Activated naive CD4-positive, alpha-beta T cell treated with anti-CD3 and anti-CD28 coated beads for 36 hours (primary cell): ENCODE measurements at regions not wholly inside any gene's neighbourhood (a gene's known extent, or its start where the extent isn't known, plus 50 kb on each side); places are given as distances from the start of the nearest gene placed in this dataset.

Experiments
- CTCF ChIA-PET: fragments of 350-600 bp; sonication (Branson Sonifier 250); formaldehyde crosslinking; loops from one replicate; lab custom pipeline; 2021; ENCODE audit warnings: antibody characterized with exemption; lab: Charles Lee
- DNase-seq: peaks from one replicate; pipeline ENCODE4 v3.0.0-alpha.2; 2020
- H3K27ac Mint-ChIP-seq: one replicate; pipeline ENCODE4 v1.8.0; 2021; ENCODE audit warnings: mild to moderate bottlenecking, mixed read lengths
- H3K27me3 Mint-ChIP-seq: one replicate; pipeline ENCODE4 v1.8.0; 2021; ENCODE audit warnings: low read depth, mixed read lengths
- H3K36me3 Mint-ChIP-seq: one replicate; pipeline ENCODE4 v1.8.0; 2021; ENCODE audit warnings: low read depth, mixed read lengths
- H3K4me1 Mint-ChIP-seq: one replicate; pipeline ENCODE4 v1.8.0; 2021; ENCODE audit warnings: low read depth, mixed read lengths
- H3K4me3 Mint-ChIP-seq: one replicate; pipeline ENCODE4 v1.8.0; 2021; ENCODE audit warnings: mild to moderate bottlenecking, moderate library complexity, mixed read lengths
- H3K9me3 Mint-ChIP-seq: one replicate; pipeline ENCODE4 v1.8.0; 2021; ENCODE audit warnings: mixed read lengths
- intact Hi-C: fragments of 100-400 bp; cut with micrococcal nuclease; formaldehyde crosslinking; loops from one replicate; pipeline ENCODE4 v1.15.1; 2023

DNA sequence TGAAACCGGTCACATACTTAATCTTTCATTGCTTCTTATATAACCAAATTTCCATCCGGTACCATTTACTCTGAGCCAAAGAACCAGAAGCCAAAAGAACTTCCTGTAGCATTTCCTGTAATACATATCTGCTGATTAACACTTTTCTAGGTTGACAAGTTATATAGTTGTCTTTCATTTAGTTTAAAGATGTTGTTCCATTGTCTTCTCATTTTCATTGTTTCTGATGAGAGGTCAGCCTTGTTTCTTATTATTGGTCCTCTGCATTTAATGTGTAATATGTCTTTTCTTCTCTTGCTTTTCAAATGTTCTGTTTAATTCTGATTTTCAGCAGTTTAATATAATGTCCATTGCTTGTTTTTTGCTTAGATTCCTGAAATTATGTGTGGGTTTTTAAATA is 214.5 kb upstream of the CCN2 start:
- no peak overlapping the region for H3K4me3 Mint-ChIP-seq
- intact Hi-C loops = no loop called here
- H3K9me3 Mint-ChIP-seq = no peaks in the 10 kb centered on the region
- H3K4me1 Mint-ChIP-seq = no peaks in the 10 kb centered on the region
- no peaks in the 10 kb centered on the region for H3K36me3 Mint-ChIP-seq
- no peak overlapping the region for H3K27ac Mint-ChIP-seq
- H3K27me3 Mint-ChIP-seq = no peaks in the 10 kb centered on the region
- CTCF ChIA-PET = no interaction called here
- no peak for DNase-seq

DNA sequence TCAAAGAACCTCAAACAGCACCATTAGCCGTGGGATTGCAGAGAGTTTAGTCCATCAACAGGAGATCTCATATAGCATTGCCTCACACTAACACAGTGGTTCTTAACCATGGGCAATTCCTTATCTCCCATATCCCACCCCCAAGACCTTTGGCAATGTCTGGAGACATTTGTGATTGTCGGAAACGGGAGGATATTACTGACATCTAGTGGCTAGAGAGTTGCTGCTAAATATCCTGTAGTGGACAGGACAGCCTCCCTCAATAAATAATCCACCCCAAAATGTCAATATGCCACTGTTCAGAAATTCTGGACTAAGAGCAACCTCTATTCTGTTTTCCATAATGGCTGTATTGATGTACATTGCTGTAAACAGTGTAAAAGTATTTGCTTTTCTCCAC is 210.1 kb upstream of the CCN2 start:
- H3K27ac Mint-ChIP-seq = no peak overlapping the region
- intact Hi-C loops = loop anchor here (5.0 kb wide), 1 partner anchor 244 kb away; no protein-coding TSS in a partner anchor
- CTCF ChIA-PET = no interaction called here
- H3K4me3 Mint-ChIP-seq = no peak overlapping the region
- no peaks in the 10 kb centered on the region for H3K36me3 Mint-ChIP-seq
- H3K9me3 Mint-ChIP-seq = no peaks in the 10 kb centered on the region
- H3K27me3 Mint-ChIP-seq = no peaks in the 10 kb centered on the region
- no peaks in the 10 kb centered on the region for H3K4me1 Mint-ChIP-seq
- DNase-seq = no peak

DNA sequence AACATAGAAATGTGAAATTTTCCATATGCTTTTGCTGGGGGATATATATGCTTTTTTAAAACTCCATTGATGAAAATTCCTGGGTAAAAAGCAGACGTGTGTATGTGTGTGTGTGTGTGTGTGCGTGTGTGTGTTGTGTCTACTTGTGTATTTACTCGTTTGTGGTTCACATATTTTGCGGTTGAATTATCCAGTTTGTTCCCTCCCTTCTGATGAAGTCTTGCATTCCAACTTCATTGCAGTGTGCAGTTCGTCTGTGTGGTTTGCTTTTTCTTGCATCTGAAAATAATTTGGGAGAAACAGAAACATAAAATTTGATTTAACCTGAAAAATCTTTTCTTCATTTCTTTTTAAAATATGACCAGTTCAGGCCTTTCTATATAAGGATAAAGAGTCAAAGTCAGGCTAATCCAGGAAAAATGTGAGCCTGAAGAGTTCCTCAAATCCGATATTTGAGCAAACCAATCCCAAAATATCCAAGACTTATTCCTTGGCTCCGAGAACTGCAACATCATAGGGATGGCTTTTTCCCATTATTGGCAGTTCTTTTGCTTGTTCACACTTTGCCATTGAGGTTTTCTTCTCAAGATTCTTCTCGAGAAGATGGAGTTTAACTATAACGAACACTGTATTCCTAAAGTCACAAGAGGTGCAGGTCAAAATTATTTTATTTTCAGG is 202.2 kb upstream of the CCN2 start:
- H3K4me1 Mint-ChIP-seq = no peaks in the 10 kb centered on the region
- intact Hi-C loops = no loop called here
- CTCF ChIA-PET = no interaction called here
- no peaks in the 10 kb centered on the region for H3K27me3 Mint-ChIP-seq
- H3K36me3 Mint-ChIP-seq = no peaks in the 10 kb centered on the region
- no peak overlapping the region for H3K4me3 Mint-ChIP-seq
- no peak overlapping the region for H3K27ac Mint-ChIP-seq
- no peaks in the 10 kb centered on the region for H3K9me3 Mint-ChIP-seq
- DNase-seq = no peak

DNA sequence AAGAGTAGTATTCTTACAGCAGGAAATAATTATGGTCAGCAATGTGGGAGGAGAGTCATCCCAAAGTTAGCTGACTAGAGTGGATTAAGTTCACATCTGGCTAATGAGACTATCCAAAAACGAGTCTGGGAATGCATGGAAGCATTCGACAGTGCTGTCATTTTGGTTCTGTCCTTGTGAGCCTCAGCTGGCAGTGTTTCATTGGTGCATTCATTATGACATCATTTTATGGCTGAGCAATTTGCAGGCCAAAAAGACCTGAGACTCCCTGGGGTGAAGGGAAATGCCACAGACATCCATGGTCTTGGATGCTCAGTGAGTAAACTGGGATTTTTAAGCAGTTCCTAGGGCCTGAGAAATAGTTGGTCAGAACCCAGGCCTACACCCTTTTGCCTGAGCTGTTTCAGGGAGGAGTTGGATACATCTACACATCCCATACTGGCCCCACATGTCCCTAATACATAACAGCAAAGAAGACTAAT is 196.4 kb upstream of the CCN2 start:
- intact Hi-C loops = no loop called here
- DNase-seq = no peak
- no peak overlapping the region for H3K4me3 Mint-ChIP-seq
- peaks cover 3% of the 10 kb centered on the region for H3K27me3 Mint-ChIP-seq
- H3K27ac Mint-ChIP-seq = no peak overlapping the region
- H3K36me3 Mint-ChIP-seq = no peaks in the 10 kb centered on the region
- no peaks in the 10 kb centered on the region for H3K4me1 Mint-ChIP-seq
- H3K9me3 Mint-ChIP-seq = no peaks in the 10 kb centered on the region
- CTCF ChIA-PET = no interaction called here

DNA sequence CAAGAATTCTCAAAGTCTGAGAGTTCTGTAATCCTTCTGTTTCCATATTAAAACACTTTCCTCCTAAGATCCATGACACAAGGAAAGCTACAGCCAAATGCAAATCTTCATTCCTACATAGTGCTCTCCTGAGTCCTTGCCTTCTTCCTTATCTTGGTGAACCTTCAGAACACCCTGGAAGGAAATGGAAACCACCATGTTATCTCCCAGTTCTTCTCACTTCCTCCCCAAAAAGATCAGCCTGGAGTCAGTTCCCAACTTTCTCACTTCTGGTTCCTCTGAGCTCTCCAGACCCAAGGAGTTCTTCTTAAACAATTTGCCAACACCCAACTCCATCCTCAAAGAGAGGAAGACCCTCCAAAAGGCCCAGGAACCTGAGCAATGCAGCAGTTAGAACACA is 193.3 kb upstream of the CCN2 start:
- no peak for DNase-seq
- Mint-ChIP-seq H3K4me1 (no peaks in the 10 kb centered on the region), H3K27ac (no peak overlapping the region), H3K9me3 (no peaks in the 10 kb centered on the region), H3K4me3 (no peak overlapping the region), H3K27me3 (peaks cover 4% of the 10 kb centered on the region), H3K36me3 (no peaks in the 10 kb centered on the region)
- intact Hi-C loops = no loop called here
- CTCF ChIA-PET = no interaction called here

DNA sequence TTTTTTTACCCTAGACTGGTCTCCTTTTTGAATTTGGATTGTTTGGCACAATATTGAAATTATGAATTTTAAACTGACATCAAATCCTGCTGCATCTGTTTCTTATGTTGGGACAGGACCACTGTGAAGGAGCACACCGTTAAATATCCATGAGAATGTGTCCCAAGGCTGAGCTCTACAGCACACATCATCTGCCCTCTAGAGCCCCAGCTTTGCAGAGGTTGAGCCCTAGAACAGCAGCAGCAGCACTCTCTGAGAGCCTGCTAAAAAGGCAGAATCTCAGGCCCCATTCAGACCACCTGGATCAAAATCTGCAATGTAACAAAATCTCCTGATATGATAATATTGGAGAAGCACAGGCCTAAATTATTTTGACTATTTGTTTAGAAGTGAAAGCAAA is 192.1 kb upstream of the CCN2 start:
- H3K36me3 Mint-ChIP-seq = no peaks in the 10 kb centered on the region
- no peak for DNase-seq
- no peak overlapping the region for H3K27ac Mint-ChIP-seq
- H3K27me3 Mint-ChIP-seq = peaks cover 4% of the 10 kb centered on the region
- intact Hi-C loops = no loop called here
- no peak overlapping the region for H3K4me3 Mint-ChIP-seq
- no peaks in the 10 kb centered on the region for H3K9me3 Mint-ChIP-seq
- H3K4me1 Mint-ChIP-seq = no peaks in the 10 kb centered on the region
- CTCF ChIA-PET = no interaction called here

DNA sequence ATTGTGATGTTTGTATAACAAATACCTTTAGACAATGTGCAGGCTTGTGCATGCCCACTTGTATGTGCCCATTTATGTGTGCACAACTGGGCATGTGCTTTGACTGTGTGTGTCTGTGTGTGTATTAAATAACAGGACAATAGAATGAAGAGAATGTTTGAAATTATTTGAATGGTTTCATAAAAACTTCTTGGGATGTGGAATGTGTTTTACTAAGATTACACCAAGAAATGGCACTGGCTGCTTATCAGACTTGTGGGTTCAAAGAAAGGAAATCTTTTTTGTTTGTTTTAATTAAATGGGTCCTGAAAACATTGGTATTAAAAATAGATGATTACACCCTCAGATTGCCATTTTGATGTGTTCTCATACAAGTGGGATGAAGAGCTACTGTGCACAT is 191.6 kb upstream of the CCN2 start:
- Mint-ChIP-seq H3K9me3 (no peaks in the 10 kb centered on the region), H3K36me3 (no peaks in the 10 kb centered on the region), H3K27me3 (peaks cover 4% of the 10 kb centered on the region), H3K27ac (no peak overlapping the region), H3K4me1 (no peaks in the 10 kb centered on the region), H3K4me3 (no peak overlapping the region)
- intact Hi-C loops = no loop called here
- DNase-seq = no peak
- CTCF ChIA-PET = no interaction called here

DNA sequence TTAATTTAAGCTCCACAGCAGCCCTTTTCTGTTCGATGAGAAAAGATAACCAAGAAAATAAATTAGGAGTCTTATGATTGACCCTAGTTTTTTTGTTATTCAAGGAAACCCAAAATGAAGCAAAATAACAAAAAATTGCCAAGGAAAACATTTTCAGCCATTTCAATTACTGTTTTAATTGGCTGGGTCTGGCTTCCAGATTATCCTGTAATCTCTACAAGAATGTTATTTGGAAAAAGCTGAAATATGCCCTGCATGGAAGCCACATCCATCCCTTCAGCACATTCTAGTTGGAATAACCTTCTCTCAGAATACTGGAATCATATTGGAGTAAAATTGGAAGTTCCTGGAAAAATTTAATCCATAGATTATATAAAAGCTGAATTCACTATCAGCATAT is 191.1 kb upstream of the CCN2 start:
- Mint-ChIP-seq H3K36me3 (no peaks in the 10 kb centered on the region), H3K27ac (no peak overlapping the region), H3K4me3 (no peak overlapping the region), H3K27me3 (peaks cover 4% of the 10 kb centered on the region), H3K9me3 (no peaks in the 10 kb centered on the region), H3K4me1 (no peaks in the 10 kb centered on the region)
- CTCF ChIA-PET = no interaction called here
- intact Hi-C loops = no loop called here
- DNase-seq = no peak

DNA sequence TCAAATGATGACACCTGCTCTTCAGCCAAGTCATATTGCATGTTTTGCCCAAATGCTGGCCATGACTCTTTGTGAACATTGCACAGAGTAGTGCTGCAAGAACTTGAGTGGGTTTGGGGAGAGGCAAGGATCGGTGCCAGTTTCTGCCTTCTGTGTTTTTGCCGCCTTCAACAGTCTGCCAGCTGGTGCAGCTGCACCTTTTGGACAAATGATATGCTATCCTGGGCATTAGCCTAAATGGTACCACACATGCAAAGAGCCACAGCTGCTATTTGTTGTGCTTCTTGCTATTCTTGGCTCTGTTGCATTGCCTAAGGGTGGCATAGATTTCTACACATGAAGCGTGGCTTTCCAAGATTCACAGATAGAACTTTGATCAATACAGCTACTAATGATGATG is 189.0 kb upstream of the CCN2 start:
- Mint-ChIP-seq H3K9me3 (no peaks in the 10 kb centered on the region), H3K27me3 (peaks cover 2% of the 10 kb centered on the region), H3K27ac (no peak overlapping the region), H3K4me1 (no peaks in the 10 kb centered on the region), H3K36me3 (no peaks in the 10 kb centered on the region), H3K4me3 (no peak overlapping the region)
- DNase-seq = no peak
- CTCF ChIA-PET = no interaction called here
- intact Hi-C loops = no loop called here

DNA sequence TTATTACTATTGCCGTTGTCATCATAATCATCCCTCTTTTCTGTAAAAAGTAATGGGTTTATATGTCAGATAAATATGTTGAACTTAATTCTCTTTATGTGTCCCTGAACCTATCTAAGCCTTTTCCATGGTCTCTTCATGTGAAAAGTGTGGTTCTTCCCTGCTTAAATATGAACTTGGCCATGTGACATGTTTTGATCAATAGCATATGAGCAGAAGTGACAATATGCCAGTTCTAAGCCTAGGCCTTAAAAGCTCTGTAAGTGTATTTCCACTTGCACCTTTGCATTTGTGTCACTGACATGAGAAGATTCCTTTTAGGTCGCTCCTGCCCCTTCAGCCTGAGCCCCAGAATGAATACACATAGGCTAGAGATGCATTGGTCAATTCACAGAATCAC is 188.4 kb upstream of the CCN2 start:
- CTCF ChIA-PET = no interaction called here
- H3K27me3 Mint-ChIP-seq = peaks cover 2% of the 10 kb centered on the region
- no peaks in the 10 kb centered on the region for H3K9me3 Mint-ChIP-seq

DNA sequence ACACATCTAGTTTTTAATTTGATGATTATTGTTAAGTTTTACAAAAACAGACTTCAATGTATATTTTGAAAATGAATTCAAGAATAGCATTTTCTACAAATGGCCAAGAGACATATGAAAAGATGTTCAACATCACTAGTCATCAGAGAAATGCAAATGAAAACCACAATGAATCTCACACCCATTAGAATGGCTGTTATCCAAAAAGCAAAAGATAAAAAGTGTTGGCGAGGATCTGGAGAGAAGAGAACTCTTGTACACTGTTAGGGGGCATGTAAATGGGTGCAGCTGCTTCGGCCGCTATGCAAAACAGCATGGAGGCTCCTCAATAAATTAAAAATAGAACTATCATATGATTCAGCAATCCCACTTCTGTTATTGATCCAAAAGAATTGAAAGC is 185.8 kb upstream of the CCN2 start:
- CTCF ChIA-PET = no interaction called here
- DNase-seq = no peak
- Mint-ChIP-seq H3K36me3 (no peaks in the 10 kb centered on the region), H3K4me1 (no peaks in the 10 kb centered on the region), H3K27ac (no peak overlapping the region), H3K27me3 (peaks cover 4% of the 10 kb centered on the region), H3K4me3 (no peak overlapping the region), H3K9me3 (no peaks in the 10 kb centered on the region)
- intact Hi-C loops = no loop called here

More for the DNA sequence above, 188.4 kb upstream of the CCN2 start:
- Mint-ChIP-seq H3K4me3 (no peak overlapping the region), H3K4me1 (no peaks in the 10 kb centered on the region), H3K27ac (no peak overlapping the region), H3K36me3 (no peaks in the 10 kb centered on the region)
- no peak for DNase-seq
- intact Hi-C loops = no loop called here

DNA sequence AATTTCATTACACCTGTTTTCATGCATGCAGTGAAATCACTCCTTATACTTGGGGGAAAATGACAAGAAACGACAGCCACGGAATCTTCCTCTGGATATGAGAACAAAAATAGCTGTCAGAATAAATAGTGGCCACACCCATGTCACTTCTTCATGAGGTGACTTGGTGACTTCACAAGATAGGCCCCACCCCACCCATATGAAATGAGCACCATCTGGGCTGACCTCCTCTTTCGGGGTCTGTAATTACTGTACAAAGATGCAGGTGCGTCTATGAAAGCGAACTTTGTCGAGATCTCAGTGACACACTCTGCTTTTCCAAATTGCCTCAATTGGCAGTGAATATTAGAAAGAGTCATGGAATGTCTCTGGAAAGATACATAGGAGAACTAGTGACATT is 184.2 kb upstream of the CCN2 start:
- CTCF ChIA-PET = no interaction called here
- intact Hi-C loops = no loop called here
- Mint-ChIP-seq H3K27ac (no peak overlapping the region), H3K27me3 (peaks cover 13% of the 10 kb centered on the region), H3K4me1 (no peaks in the 10 kb centered on the region), H3K4me3 (no peak overlapping the region), H3K36me3 (no peaks in the 10 kb centered on the region), H3K9me3 (no peaks in the 10 kb centered on the region)
- no peak for DNase-seq

DNA sequence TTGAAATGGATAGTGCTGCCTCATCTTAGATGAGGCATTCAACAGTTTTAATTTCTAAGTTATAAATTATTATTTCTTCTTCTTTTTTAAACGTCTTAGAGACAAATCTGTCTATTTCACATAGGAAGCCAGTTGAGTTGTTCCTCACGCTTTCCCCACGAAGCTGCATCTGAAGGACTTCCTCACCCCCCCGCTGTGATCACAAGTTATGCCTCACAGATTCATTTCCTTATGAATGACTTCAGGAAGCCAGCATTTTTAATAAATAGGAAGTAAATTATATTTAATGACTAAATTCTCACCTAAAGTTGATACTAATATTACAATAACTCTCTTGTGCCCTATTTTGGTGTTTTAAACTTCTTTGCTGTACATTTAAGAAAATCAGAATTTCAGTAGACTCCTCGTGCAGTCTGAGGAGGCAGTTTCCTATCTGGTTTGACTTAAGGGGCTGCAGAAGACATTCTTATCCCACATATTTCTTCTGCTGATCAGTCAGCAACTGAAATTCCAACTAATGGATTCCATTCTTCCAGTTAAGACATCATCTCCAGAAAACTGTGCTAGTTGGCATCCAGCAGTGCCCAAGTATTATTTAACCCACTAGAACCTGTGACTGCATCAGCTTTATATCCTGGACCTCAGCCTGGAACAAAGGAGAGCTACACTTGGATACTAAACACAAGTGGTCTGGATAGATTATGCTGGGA is 182.7 kb upstream of the CCN2 start:
- no peaks in the 10 kb centered on the region for H3K9me3 Mint-ChIP-seq

More for the DNA sequence above, 182.7 kb upstream of the CCN2 start:
- Mint-ChIP-seq H3K36me3 (no peaks in the 10 kb centered on the region), H3K27me3 (peaks cover 13% of the 10 kb centered on the region), H3K4me3 (no peak overlapping the region), H3K27ac (no peak overlapping the region), H3K4me1 (no peaks in the 10 kb centered on the region)
- intact Hi-C loops = no loop called here
- no peak for DNase-seq
- CTCF ChIA-PET = no interaction called here
